Activated CD8-positive, alpha-beta memory T cell treated with anti-CD3 and anti-CD28 coated beads, Interleukin-2, amount 10 ng/mL, durations not matched to agents 7 days and 5 days (primary cell): ENCODE measurements at regions not wholly inside any gene's neighbourhood (a gene's known extent, or its start where the extent isn't known, plus 50 kb on each side); places are given as distances from the start of the nearest gene placed in this dataset.

Source experiments
- ATAC-seq: fragments of 150-1000 bp; cut with Tn5 transposase; one replicate; pipeline ENCODE4 v1.10.0; 2021; ENCODE audit warnings: moderate library complexity
- CTCF ChIA-PET: fragments of 350-600 bp; sonication (Branson Sonifier 250); formaldehyde crosslinking; loops from one replicate; lab custom pipeline; 2021; ENCODE audit warnings: antibody characterized with exemption; lab: Charles Lee
- DNase-seq: peaks from one replicate; pipeline ENCODE4 v3.0.0-alpha.2; 2020
- H3K27ac Mint-ChIP-seq: one replicate; pipeline ENCODE4 v1.8.0; 2021; ENCODE audit warnings: mild to moderate bottlenecking, mixed read lengths
- H3K27me3 Mint-ChIP-seq: one replicate; pipeline ENCODE4 v1.8.0; 2021; ENCODE audit warnings: mixed read lengths
- H3K36me3 Mint-ChIP-seq: one replicate; pipeline ENCODE4 v1.8.0; 2021; ENCODE audit warnings: mild to moderate bottlenecking, mixed read lengths
- H3K4me1 Mint-ChIP-seq: one replicate; pipeline ENCODE4 v1.8.0; 2021; ENCODE audit warnings: mixed read lengths
- H3K4me3 Mint-ChIP-seq: one replicate; pipeline ENCODE4 v1.8.0; 2021; ENCODE audit warnings: mild to moderate bottlenecking, moderate library complexity, mixed read lengths
- H3K9me3 Mint-ChIP-seq: one replicate; pipeline ENCODE4 v1.8.0; 2022; ENCODE audit warnings: low read depth, mixed read lengths

- H3K27ac Mint-ChIP-seq, result no peak overlapping the region
- H3K36me3 Mint-ChIP-seq, result no peaks in the 10 kb centered on the region
- H3K27me3 Mint-ChIP-seq, result no peaks in the 10 kb centered on the region
- CTCF ChIA-PET, result no interaction called here
- ATAC-seq (no peak), DNase-seq (no peak)
- no peaks in the 10 kb centered on the region for H3K9me3 Mint-ChIP-seq
- no peak overlapping the region for H3K4me3 Mint-ChIP-seq
- H3K4me1 Mint-ChIP-seq, result no peaks in the 10 kb centered on the region
Measured at GRCh38 chr13:105341758-105342157, 1193.7 kb downstream of the EFNB2 start.

GRCh38 chr13:105341256-105341655 is 1194.2 kb downstream of the EFNB2 start:
- H3K27me3 Mint-ChIP-seq, result no peaks in the 10 kb centered on the region
- H3K4me3 Mint-ChIP-seq, result no peak overlapping the region
- ATAC-seq (no peak), DNase-seq (no peak)
- H3K27ac Mint-ChIP-seq, result no peak overlapping the region
- H3K36me3 Mint-ChIP-seq, result no peaks in the 10 kb centered on the region
- CTCF ChIA-PET, result no interaction called here
- H3K9me3 Mint-ChIP-seq, result no peaks in the 10 kb centered on the region
- H3K4me1 Mint-ChIP-seq, result no peaks in the 10 kb centered on the region

- ATAC-seq (no peak), DNase-seq (no peak)
- H3K4me1 Mint-ChIP-seq, result no peaks in the 10 kb centered on the region
- CTCF ChIA-PET, result no interaction called here
- H3K9me3 Mint-ChIP-seq, result no peaks in the 10 kb centered on the region
- no peak overlapping the region for H3K4me3 Mint-ChIP-seq
- no peaks in the 10 kb centered on the region for H3K36me3 Mint-ChIP-seq
- H3K27ac Mint-ChIP-seq, result no peak overlapping the region
- H3K27me3 Mint-ChIP-seq, result no peaks in the 10 kb centered on the region
Measured at GRCh38 chr13:105340061-105340606, 1195.3 kb downstream of the EFNB2 start.

GRCh38 chr13:105338773-105339172 is 1196.7 kb downstream of the EFNB2 start:
- Mint-ChIP-seq H3K27ac (no peak overlapping the region), H3K9me3 (no peaks in the 10 kb centered on the region), H3K4me1 (no peaks in the 10 kb centered on the region), H3K36me3 (no peaks in the 10 kb centered on the region), H3K27me3 (no peaks in the 10 kb centered on the region), H3K4me3 (no peak overlapping the region)
- CTCF ChIA-PET, result no interaction called here
- DNase-seq (no peak), ATAC-seq (no peak)

- ATAC-seq (no peak), DNase-seq (no peak)
- no peaks in the 10 kb centered on the region for H3K4me1 Mint-ChIP-seq
- no peaks in the 10 kb centered on the region for H3K27me3 Mint-ChIP-seq
- no peak overlapping the region for H3K27ac Mint-ChIP-seq
- H3K36me3 Mint-ChIP-seq, result no peaks in the 10 kb centered on the region
- H3K4me3 Mint-ChIP-seq, result no peak overlapping the region
- no peaks in the 10 kb centered on the region for H3K9me3 Mint-ChIP-seq
- CTCF ChIA-PET, result no interaction called here
Measured at GRCh38 chr13:105338006-105338405, 1197.5 kb downstream of the EFNB2 start.

GRCh38 chr13:105336706-105337576 is 1198.5 kb downstream of the EFNB2 start:
- ATAC-seq (no peak), DNase-seq (no peak)
- Mint-ChIP-seq H3K36me3 (no peaks in the 10 kb centered on the region), H3K4me1 (no peaks in the 10 kb centered on the region), H3K9me3 (no peaks in the 10 kb centered on the region), H3K27ac (no peak overlapping the region), H3K4me3 (no peak overlapping the region), H3K27me3 (no peaks in the 10 kb centered on the region)
- CTCF ChIA-PET, result no interaction called here

- Mint-ChIP-seq H3K9me3 (no peaks in the 10 kb centered on the region), H3K4me3 (no peak overlapping the region), H3K27ac (no peak overlapping the region), H3K27me3 (no peaks in the 10 kb centered on the region), H3K4me1 (no peaks in the 10 kb centered on the region), H3K36me3 (no peaks in the 10 kb centered on the region)
- DNase-seq (no peak), ATAC-seq (no peak)
- CTCF ChIA-PET, result no interaction called here
Measured at GRCh38 chr13:105334211-105334610, 1201.3 kb downstream of the EFNB2 start.

- no peaks in the 10 kb centered on the region for H3K4me1 Mint-ChIP-seq
- H3K4me3 Mint-ChIP-seq, result no peak overlapping the region
- no peak overlapping the region for H3K27ac Mint-ChIP-seq
- CTCF ChIA-PET, result no interaction called here
- no peak for DNase-seq
- no peaks in the 10 kb centered on the region for H3K27me3 Mint-ChIP-seq
- no peak for ATAC-seq
- H3K9me3 Mint-ChIP-seq, result no peaks in the 10 kb centered on the region
- H3K36me3 Mint-ChIP-seq, result no peaks in the 10 kb centered on the region
Measured at GRCh38 chr13:105333416-105333815, 1202.0 kb downstream of the EFNB2 start.

- Mint-ChIP-seq H3K4me1 (no peaks in the 10 kb centered on the region), H3K27me3 (no peaks in the 10 kb centered on the region), H3K36me3 (no peaks in the 10 kb centered on the region), H3K27ac (no peak overlapping the region), H3K4me3 (no peak overlapping the region), H3K9me3 (no peaks in the 10 kb centered on the region)
- no peak for ATAC-seq
- no peak for DNase-seq
- CTCF ChIA-PET, result no interaction called here
Measured at GRCh38 chr13:105329359-105329758, 1206.1 kb downstream of the EFNB2 start.

GRCh38 chr13:105328212-105328611 is 1207.2 kb downstream of the EFNB2 start:
- CTCF ChIA-PET, result no interaction called here
- no peaks in the 10 kb centered on the region for H3K36me3 Mint-ChIP-seq
- H3K27ac Mint-ChIP-seq, result no peak overlapping the region
- no peak overlapping the region for H3K4me3 Mint-ChIP-seq
- H3K27me3 Mint-ChIP-seq, result no peaks in the 10 kb centered on the region
- H3K9me3 Mint-ChIP-seq, result no peaks in the 10 kb centered on the region
- no peaks in the 10 kb centered on the region for H3K4me1 Mint-ChIP-seq
- ATAC-seq (no peak), DNase-seq (no peak)

GRCh38 chr13:105327581-105328126 is 1207.8 kb downstream of the EFNB2 start:
- CTCF ChIA-PET, result no interaction called here
- no peak for ATAC-seq
- Mint-ChIP-seq H3K27ac (no peak overlapping the region), H3K27me3 (no peaks in the 10 kb centered on the region), H3K4me3 (no peak overlapping the region), H3K9me3 (no peaks in the 10 kb centered on the region), H3K36me3 (no peaks in the 10 kb centered on the region), H3K4me1 (no peaks in the 10 kb centered on the region)
- no peak for DNase-seq

GRCh38 chr13:105319875-105320274 is 1215.6 kb downstream of the EFNB2 start:
- Mint-ChIP-seq H3K9me3 (no peaks in the 10 kb centered on the region), H3K27ac (no peak overlapping the region), H3K4me3 (no peak overlapping the region), H3K27me3 (no peaks in the 10 kb centered on the region), H3K36me3 (no peaks in the 10 kb centered on the region), H3K4me1 (no peaks in the 10 kb centered on the region)
- DNase-seq (no peak), ATAC-seq (no peak)
- CTCF ChIA-PET, result no interaction called here

- CTCF ChIA-PET, result no interaction called here
- no peak overlapping the region for H3K27ac Mint-ChIP-seq
- no peaks in the 10 kb centered on the region for H3K4me1 Mint-ChIP-seq
- no peak for DNase-seq
- no peak for ATAC-seq
- no peaks in the 10 kb centered on the region for H3K36me3 Mint-ChIP-seq
- no peaks in the 10 kb centered on the region for H3K27me3 Mint-ChIP-seq
- no peak overlapping the region for H3K4me3 Mint-ChIP-seq
- peaks cover 2% of the 10 kb centered on the region for H3K9me3 Mint-ChIP-seq
Measured at GRCh38 chr13:105316731-105317130, 1218.7 kb downstream of the EFNB2 start.

- DNase-seq (no peak), ATAC-seq (no peak)
- Mint-ChIP-seq H3K4me1 (no peaks in the 10 kb centered on the region), H3K36me3 (no peaks in the 10 kb centered on the region), H3K4me3 (no peak overlapping the region), H3K27me3 (no peaks in the 10 kb centered on the region), H3K27ac (no peak overlapping the region), H3K9me3 (peaks cover 2% of the 10 kb centered on the region)
- CTCF ChIA-PET, result no interaction called here
Measured at GRCh38 chr13:105312906-105313305, 1222.6 kb downstream of the EFNB2 start.
